Left lung (tissue), 4 donors: ENCODE measurements at regions not wholly inside any gene's neighbourhood (a gene's known extent, or its start where the extent isn't known, plus 50 kb on each side); places are given as distances from the start of the nearest gene placed in this dataset.
A peak's percentile ranks its signal among the peaks of the same experiment; 100 is the strongest.

Experiments
- ATAC-seq: fragments of 200-7000 bp; cut with Tn5 transposase; one replicate; pipeline ENCODE4 v1.9.1; 2020; ENCODE audit warnings: moderate library complexity
- DNase-seq, 4 donors: peaks; one replicate each; pipeline ENCODE4 v3.0.0-alpha.2; 2013 to 2020
- H3K27ac ChIP-seq, 2 donors: fragments of 200-600 bp; sonication (generic) in 1 of 2; one replicate each; pipeline versions ENCODE4 v1.5.0 to v1.8.0; 2020 to 2021
- H3K27me3 ChIP-seq, 2 donors: fragments of 200-600 bp; sonication (generic) in 1 of 2; one replicate each; pipeline versions ENCODE4 v1.5.0 to v1.8.0; 2020 to 2021
- H3K36me3 ChIP-seq, 2 donors: fragments of 200-600 bp; sonication (generic) in 1 of 2; one replicate each; pipeline versions ENCODE4 v1.5.0 to v1.8.0; 2020 to 2021
- H3K4me1 ChIP-seq, 2 donors: fragments of 200-600 bp; one replicate each; pipeline ENCODE4 v1.8.0; 2021
- H3K4me3 ChIP-seq, 2 donors: fragments of 200-600 bp; sonication (generic) in 1 of 2; one replicate each; pipeline versions ENCODE4 v1.5.0 to v1.8.0; 2020 to 2021; ENCODE audit warnings: mild to moderate bottlenecking in 1 of 2
- H3K9me3 ChIP-seq, 2 donors: fragments of 200-600 bp; sonication (generic) in 1 of 2; one replicate each; pipeline versions ENCODE4 v1.5.0 to v1.8.0; 2020 to 2021
- intact Hi-C, 2 donors: fragments of 100-400 bp; cut with DNase I; formaldehyde crosslinking; loops; one replicate each; pipeline versions ENCODE4 v1.11.2 to v1.14.2; 2022
- TF ChIP-seq, protein P1 (sequence below), 2 donors: fragments of 200-600 bp; sonication (generic) in 1 of 2; IDR thresholded peaks; one replicate each; pipeline versions ENCODE4 v1.5.0 to v1.8.0; 2021; ENCODE audit warnings: antibody characterized with exemption in 2 of 2
- donor health status: DM: no; HTN: yes; CAD: no.
- donor health status: DM: no; HTN: no; CAD: no.

DNA sequence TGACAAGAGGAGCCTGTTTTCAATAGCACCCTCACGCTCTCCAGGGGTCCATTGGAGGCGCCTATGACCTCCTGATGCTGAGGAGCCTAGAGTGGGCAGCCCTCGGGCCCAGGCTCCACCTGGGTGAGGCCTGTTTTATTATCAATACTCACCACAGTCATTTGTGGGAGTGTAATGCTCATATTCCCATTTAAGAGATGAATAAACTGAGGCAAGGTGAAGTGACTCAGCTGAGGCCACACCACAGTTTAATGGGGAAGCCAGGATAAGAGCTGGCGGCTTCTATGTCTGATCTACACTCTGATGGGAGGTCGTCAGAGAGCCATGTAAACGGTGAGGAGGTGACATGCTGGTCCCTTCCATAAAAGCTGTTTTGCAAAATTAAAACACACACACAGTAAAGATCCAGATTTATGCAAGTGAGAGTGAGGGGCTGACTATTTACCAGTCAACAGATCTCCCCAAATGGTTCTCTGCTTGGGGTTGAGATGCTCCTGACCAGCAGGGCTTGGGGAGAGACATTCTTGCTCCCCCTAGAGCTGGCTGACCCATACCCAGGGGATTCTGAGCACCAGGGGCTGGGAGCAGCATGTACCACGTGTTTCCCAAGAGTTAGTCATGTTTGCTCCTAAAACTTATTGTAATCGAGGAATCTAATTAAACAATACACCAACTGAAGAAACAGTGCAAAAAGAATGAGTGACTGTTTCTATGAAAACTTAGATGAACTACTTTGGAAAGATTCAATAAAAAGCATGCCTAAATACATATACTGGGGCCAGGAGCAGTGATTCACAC lies 81.0 kb upstream of the INSIG1 start:
- intact Hi-C loops: no loop called here
- peaks cover 0 to 58% of the 10 kb centered on the region in 2 donors for H3K27me3 ChIP-seq
- TF ChIP-seq, protein P1, sequence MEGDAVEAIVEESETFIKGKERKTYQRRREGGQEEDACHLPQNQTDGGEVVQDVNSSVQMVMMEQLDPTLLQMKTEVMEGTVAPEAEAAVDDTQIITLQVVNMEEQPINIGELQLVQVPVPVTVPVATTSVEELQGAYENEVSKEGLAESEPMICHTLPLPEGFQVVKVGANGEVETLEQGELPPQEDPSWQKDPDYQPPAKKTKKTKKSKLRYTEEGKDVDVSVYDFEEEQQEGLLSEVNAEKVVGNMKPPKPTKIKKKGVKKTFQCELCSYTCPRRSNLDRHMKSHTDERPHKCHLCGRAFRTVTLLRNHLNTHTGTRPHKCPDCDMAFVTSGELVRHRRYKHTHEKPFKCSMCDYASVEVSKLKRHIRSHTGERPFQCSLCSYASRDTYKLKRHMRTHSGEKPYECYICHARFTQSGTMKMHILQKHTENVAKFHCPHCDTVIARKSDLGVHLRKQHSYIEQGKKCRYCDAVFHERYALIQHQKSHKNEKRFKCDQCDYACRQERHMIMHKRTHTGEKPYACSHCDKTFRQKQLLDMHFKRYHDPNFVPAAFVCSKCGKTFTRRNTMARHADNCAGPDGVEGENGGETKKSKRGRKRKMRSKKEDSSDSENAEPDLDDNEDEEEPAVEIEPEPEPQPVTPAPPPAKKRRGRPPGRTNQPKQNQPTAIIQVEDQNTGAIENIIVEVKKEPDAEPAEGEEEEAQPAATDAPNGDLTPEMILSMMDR (IDR thresholded peaks at IDR 0.05): no peak
- no peaks in the 10 kb centered on the region for H3K4me1 ChIP-seq
- no peaks in the 10 kb centered on the region for H3K36me3 ChIP-seq
- no peaks in the 10 kb centered on the region for H3K9me3 ChIP-seq
- DNase-seq (peak in 1 of 4 donors; percentile 4), ATAC-seq (no peak)
- no peak overlapping the region for H3K27ac ChIP-seq
- no peak overlapping the region for H3K4me3 ChIP-seq

DNA sequence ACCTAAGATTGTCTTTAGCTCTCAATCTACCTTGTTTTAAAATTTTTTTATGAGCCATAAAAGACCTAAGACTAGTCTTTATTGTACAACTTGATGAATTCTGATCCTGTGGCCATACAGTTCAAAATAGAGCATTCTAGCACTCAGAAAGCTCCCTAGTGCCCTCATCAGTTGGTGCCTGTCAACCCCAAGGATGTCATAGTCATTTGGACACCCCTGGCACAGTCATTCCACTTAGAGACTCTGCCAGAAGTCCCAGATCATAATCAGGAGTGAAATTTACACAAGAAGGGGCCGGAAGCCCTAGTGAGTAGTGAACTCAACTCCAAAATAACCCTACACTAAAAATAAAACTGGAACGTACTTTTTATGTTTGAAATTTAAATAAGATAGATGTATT lies 80.0 kb upstream of the INSIG1 start:
- H3K36me3 ChIP-seq: no peaks in the 10 kb centered on the region
- ATAC-seq (no peak), DNase-seq (no peak)
- H3K4me1 ChIP-seq: no peaks in the 10 kb centered on the region
- H3K27ac ChIP-seq: no peak overlapping the region
- intact Hi-C loops: no loop called here
- H3K27me3 ChIP-seq: peaks cover 0 to 50% of the 10 kb centered on the region in 2 donors
- TF ChIP-seq, protein P1 (IDR thresholded peaks at IDR 0.05): no peak
- H3K9me3 ChIP-seq: no peaks in the 10 kb centered on the region
- H3K4me3 ChIP-seq: no peak overlapping the region

DNA sequence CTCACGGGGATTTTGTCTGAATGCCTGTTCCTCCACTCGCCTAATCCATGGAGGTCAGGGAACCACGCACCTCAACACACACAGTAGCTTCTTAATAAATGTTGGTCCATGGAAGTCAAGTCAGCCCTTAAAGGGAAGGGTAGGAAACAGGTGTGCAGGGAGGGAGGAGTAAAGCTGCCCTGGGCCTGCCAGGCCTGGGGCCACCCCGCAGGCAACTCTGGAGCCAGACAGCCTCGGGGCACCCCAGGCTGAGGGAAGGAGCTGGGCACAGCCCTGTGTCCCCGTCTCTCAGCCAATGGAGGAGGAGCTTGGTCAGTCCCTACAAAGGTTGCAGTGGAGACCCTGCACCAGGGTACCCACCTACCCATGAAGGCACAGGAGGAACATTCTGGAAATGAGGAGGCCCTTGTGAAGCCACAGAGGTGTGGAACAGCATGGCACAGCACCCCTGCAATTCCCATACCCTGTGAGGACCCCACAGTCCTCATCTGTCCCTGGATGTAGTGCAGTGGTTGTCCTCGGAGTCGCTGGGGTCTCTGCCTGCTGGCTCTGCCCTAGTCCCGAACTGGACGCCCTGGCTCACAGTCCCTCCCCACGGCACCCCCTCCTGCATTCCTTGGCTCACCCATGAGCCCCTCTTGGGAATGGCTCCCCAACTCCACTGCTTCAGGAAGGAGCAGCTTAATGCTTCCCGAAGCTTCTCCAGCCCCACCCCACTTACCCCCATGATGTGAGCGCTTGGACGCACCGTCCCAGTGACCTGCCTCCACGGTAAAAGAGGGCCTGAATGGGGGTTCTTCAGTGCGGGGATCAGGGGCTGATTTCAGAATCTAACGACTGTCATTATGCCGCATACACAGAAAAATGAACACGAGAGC lies 79.2 kb upstream of the INSIG1 start:
- no peaks in the 10 kb centered on the region for H3K36me3 ChIP-seq
- no peak overlapping the region for H3K27ac ChIP-seq
- intact Hi-C loops: no loop called here
- ATAC-seq (no peak), DNase-seq (peak in 1 of 4 donors; percentile 51)
- peaks cover 0 to 50% of the 10 kb centered on the region in 2 donors for H3K27me3 ChIP-seq
- no peaks in the 10 kb centered on the region for H3K4me1 ChIP-seq
- TF ChIP-seq, protein P1 (IDR thresholded peaks at IDR 0.05): no peak
- H3K4me3 ChIP-seq: no peak overlapping the region
- no peaks in the 10 kb centered on the region for H3K9me3 ChIP-seq

DNA sequence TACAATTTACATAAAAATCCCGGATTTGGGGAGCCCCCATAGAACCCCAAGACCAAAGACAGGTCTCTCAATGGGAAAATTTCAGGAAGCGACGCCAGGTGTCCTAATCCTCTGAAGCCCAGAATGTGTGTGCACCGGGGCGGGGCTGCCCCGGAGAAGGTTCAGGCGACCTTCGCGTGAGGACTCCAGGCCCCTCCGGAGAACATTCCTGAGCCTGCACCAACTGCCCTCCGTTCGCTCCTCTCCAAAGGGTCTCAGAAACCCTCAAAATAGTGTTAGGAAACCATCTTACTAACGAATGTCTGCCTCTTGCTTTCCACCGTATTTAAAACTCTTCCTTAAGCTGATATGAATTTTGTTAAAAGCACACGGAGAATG lies 78.5 kb upstream of the INSIG1 start:
- DNase-seq: peak in 1 of 4 donors; percentile 67
- ATAC-seq: no peak
- no peaks in the 10 kb centered on the region for H3K4me1 ChIP-seq
- intact Hi-C loops: no loop called here
- H3K9me3 ChIP-seq: no peaks in the 10 kb centered on the region
- TF ChIP-seq, protein P1 (IDR thresholded peaks at IDR 0.05): no peak
- no peak overlapping the region for H3K4me3 ChIP-seq
- peaks cover 0 to 45% of the 10 kb centered on the region in 2 donors for H3K27me3 ChIP-seq
- H3K27ac ChIP-seq: no peak overlapping the region
- no peaks in the 10 kb centered on the region for H3K36me3 ChIP-seq
